ELR (cell line): ENCODE measurements at regions not wholly inside any gene's neighbourhood (a gene's known extent, or its start where the extent isn't known, plus 50 kb on each side); places are given as distances from the start of the nearest gene placed in this dataset.
"Not testable (repeated sequence)": the region's sequence is repeated elsewhere in the genome, so short reads cannot be mapped to it uniquely, and the experiment has no call there.

Experiments used
- DNase-seq: peaks from one replicate; pipeline ENCODE4 v3.0.0-alpha.2; 2015; ENCODE audit warnings: low read depth

DNA sequence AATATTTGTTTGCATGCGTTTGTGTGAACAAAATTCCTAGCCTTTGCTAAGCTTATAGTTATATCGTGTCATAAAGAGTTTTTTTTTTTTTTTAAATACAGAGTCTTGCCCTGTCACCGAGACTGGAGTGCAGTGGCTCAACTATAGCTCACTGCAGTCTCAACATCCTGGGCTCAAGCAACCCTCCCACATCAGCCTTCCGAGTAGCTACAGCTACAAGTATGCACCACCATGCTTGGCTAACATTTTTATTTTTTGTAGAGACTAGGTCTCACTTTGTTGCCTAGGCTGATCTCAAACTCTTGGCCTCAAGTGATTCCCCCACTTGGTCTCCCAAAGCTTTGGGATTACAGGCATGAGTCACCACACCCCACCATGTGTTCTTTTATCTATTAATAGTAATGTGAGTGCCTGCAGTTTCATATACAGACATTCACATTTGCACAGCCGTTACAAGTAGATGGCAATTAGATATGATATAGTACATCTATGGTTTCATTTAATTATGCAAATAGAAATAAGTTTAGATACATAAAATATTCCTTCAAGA, 848.6 kb downstream of the PDCD6IP start:
- no peak for DNase-seq

DNA sequence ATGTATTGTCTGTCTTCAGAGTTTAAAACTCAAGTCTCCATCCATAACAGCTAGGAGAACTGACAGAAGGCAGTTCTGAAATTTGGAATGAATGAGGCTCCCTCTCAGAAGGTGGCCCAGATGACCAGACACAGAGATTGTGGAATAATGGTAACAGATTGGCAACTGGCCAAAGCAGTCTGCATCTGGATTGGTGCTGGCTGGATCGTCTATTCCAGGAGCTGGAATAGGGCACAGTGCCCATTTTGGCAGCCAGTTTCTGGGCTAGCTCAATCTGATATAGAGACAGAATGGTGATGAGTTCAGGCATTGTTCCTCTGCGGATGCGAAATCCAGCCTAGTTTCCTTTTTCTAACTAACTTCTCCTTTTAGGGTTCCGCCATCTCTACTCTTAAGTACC, 851.7 kb downstream of the PDCD6IP start:
- no peak for DNase-seq

DNA sequence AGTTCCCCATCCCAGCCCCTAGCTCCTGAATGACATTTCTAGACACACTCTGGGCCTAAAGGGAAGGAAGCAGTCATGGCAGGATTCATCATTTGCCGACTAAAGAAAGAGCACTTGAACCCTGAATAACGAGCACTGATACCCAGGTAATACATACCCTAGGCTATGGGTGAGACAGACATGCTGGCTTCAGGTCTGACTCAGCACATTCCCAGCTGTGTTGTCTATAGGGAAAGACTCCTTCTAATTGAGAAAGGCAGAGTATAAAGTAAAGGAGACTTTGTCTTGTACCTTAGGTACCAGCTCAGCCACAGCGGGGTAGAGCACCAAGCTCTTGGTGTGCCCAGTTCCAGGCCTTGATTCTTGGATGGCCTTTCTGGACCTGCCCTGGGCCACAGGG, 870.5 kb downstream of the PDCD6IP start:
- DNase-seq, result no peak

DNA sequence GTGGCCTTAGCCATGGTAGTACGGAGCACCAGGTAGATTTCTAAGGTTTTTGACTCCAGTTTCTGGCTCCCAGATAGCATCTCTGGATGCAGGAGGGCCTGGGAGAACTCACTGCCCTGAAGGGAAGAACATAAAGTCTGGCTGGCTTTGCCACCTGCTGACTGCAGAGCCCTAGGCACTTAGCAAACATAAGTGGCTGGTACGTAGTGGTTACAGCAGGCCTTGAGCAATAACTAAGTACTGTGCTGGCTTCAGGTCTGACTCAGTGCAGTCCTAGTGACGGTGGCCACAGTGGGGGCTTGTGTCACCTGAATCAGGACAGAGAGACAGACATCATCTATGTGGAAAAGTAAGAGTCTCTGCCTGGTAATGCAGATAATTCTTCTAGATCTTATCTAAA, 871.1 kb downstream of the PDCD6IP start:
- no peak for DNase-seq

DNA sequence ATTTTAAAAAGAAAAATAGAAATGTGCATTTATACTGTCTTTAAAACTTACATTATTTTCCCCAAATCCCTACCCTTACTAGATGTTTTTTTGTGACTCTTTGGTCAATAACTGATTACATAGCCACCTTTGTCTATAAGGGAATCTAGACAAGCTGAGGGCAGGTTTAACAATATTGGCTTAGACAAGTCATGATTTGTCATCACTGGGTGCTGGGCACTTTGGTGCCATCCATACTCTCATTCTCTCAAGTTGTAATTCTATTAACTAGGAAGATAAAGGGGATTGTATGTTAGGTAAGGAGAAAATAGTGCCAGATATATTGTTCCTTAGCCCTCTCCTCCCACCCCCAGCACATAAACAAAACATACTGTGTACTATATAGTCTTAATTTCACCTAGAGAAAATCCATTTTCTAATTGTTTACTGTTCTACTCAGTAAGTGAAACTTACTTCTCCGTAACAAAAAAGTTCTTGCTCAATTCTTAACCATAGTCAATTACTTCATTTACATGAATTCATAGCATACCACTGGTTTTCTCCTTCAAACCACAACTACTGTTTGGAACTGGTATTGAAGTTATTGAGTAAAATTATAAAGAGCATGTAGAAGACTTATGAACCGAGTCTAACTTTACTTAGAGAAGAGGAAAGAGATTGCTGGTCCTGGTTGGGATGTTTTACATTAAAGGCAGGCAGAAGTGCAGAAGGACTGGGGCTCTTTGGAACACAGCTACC, 877.1 kb downstream of the PDCD6IP start:
- no peak for DNase-seq

DNA sequence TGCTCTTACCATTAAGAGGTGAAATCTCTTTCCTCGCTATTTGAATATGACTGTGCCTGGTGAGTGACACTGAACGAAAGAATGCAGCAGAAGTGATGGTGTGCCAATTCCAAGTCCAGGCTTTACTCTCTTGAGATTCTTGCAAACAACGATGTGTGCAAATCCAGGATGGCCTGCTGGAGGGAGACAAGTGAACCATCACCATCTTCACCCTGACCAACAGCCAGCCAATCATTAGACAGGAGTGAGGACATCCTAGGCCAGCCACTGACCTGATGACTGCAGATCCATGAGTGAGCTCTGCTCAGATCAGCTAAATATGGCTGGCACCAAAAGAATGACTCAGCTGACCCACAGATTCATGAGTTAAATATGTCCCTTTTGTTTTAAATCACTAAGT, 878.0 kb downstream of the PDCD6IP start:
- DNase-seq, result no peak

DNA sequence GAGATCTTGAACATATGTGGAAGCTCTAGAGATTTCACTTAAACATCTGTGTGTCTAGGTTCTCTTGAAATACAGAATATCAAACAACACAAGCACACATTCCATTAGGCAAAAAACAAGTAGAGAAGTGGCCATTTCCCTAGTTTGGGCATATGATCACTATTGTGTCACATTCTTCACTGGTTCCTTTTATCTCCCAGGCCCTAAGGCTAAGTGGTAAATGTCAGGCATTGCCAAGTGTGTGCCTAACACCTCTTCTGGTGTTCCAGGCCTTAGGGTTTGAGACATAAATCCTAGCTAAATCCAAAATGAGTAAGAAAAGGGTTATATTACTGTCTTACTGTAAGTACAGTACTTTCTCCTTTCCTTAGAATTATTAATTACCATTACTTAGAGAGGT, 880.1 kb downstream of the PDCD6IP start:
- DNase-seq, result no peak

DNA sequence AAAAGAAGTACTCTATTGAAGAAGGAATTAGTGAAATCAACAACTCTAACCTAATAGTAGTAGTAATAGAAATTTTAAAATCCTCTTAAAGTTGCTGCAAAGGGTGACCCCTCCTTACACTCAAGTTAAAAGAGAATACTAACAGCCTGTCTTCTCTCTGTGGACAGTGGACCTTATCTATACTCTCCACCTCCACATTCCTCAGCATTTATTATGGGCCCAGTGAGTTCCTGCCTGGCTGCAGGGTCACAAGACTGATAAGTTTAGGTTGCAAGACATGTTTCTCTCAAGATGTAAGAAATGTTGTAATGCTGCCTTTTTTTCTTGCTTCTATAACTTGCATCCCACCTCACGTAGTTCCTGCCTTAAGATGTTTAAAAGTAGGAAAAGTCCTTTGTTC, 880.6 kb downstream of the PDCD6IP start:
- not testable (repeated sequence) for DNase-seq

DNA sequence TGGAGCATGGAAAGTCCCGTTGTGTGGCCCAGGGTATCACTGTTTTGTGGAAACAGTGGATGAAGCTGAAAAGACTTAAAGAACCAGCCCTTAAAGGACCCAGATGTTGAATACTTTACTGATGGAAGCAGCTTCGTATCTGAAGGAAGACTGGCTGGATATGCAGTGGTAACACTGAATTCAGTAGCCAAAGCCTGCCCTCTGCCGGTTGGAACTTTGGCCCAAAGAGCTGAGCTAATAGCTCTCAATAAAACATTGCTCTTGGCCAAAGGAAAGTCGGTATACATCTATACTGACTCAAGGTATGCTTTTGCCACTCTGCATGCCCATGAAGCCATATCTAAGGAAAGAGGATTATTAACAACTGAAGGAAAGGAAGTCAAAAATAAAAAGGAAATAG, 885.4 kb downstream of the PDCD6IP start:
- DNase-seq, result peak; percentile 27

DNA sequence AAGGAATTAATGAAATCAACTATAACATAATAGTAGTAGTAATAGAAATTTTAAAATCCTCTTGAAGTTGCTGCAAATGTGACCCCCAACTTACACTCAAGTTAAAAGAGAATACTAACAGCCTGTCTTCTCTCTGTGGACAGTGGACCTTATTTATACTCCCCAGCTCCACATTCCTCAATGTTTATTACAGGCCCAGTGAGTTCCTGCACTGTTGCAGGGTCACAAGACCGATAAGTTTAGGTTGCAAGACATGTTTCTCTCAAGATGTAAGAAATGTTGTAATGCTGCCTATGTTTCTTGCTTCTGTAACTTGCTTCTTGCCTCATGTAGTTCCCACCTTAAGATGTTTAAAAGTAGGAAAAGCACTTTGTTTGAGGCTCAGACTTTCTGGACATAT, 888.1 kb downstream of the PDCD6IP start:
- no peak for DNase-seq

DNA sequence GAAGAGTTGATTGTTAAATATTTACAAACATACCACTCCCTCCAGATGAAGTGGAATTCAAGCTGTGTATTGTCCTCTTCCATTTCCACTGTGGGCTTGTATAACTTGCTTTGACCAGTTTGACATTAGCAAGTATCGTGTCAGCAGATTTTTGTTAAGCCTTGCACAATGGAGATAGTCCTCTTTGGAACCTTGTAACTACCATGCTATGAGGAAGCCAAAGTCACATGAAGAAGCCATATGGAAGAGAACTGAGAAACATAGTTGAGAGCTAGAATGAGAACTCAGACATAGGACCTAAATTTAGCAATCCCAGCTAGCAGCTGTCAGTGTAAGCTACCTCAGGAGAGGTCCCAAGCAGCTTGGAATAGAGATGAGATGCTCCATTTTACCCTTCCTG, 889.2 kb downstream of the PDCD6IP start:
- DNase-seq, result no peak

DNA sequence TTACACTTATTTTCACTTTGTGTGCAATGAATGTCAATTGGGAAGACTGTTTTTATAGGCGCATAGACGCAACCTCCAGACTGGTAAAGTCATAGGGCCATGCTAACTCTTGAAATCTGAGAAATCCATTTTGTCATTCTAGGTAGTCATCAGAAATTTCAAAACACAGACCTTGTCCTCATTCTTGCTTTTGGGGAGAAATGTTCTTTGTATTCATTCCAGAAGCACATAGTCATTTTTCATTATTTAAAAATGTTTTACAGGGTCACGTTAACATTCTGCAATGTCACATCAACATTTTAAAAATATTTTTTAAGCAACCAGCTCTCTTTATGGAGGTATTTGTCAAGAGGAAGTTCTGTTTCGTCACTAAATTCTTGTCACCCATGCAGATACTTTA, 898.4 kb downstream of the PDCD6IP start:
- DNase-seq, result no peak

DNA sequence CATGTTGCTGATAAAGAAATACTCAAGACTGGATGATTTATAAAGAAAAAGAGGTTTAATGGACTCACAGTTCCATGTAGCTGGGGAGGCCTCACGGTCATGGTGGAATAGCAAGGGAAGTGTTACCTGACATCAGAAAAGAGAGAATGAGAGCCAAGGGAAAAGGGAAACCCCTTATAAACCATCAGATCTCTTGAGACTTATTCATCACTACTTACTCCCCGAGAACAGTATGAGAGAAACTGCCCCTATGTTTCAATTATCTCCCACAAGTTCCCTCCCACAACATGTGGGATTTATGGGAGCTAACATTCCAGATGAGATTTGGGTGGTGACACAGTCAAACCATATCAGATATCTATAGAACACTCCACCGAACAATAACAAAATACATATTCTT, 904.6 kb downstream of the PDCD6IP start:
- no peak for DNase-seq

DNA sequence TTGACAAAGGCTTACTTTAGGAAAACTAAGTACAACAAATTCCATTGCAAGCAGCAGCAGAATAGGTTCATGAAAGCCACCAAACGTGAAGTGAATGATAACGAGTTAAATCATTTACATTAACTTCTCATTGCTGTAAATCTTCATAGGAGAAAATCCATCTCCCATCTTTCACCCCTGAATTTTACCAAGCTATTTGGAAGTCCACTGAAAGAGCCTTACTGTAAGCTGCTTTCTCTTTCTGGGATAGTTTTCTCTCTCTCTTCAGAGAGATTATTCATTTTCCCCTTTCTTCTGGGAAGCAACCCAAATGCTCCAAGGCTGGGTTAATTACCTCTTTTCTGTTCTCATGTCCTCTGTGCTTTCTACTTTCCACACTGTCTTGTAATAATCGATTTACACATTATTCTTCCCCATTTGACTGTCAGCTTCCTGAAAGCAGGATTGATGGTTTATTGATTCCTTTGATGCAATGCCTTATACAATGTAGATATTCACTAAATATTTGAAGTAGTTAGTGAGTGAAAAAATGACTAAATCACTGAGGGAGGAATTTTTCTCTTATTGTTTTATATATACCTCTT, 914.3 kb upstream of the ARPP21 start:
- no peak for DNase-seq

DNA sequence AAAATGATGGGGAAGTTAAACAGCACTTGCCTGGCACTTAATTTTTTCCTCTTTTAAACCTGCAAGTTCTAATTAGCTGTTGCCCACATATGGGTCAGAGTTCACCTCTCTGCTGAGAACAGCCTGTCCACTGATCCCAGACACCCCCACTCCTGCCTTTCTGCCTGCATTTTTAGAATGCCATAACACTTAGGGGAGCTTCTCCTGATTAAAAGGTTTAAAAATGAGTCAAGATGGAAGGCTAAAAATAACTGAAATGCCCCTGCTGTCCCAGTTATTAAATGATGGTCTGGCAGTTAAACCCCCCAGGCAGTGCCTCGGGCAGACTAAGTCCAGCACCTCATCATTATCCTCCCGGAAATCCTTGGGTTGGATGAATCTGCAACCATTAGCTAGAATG, 913.6 kb upstream of the ARPP21 start:
- DNase-seq, result no peak

DNA sequence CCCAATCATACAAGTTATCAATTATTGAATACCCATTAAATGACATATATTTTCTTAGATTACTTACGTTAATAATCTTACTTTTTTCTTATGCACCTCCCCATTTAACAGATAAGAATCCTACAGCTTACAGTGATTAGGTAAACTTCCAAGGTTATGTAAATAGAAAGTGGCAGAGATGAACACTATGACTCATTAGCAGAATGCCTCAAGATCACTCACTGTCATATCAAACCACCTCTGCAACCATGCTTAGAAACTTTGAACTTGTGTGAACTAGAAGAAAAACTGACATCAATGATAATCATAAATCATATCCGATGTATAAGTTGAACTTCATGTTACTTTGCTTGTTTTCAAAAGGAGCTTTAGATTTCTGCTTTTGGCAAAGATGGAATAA, 911.6 kb upstream of the ARPP21 start:
- no peak for DNase-seq

DNA sequence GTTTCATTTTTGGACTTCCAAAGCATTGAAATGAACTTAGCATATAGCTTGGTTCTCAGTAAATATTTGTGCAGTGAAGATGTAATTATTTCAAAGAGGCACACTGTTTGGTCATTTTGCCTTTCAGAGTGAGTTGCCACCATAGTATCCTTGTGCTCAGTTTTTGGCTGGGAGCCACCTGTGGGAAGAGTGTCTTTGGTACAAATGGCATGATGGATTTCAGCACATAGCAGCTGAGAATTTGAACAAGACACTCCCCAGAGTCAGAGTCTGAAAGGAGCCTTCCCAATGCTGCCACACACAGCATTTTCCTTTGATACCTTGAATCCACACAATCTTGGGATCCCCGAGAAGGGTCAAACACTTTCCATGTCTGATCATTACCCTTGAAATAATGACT, 897.2 kb upstream of the ARPP21 start:
- DNase-seq, result no peak

DNA sequence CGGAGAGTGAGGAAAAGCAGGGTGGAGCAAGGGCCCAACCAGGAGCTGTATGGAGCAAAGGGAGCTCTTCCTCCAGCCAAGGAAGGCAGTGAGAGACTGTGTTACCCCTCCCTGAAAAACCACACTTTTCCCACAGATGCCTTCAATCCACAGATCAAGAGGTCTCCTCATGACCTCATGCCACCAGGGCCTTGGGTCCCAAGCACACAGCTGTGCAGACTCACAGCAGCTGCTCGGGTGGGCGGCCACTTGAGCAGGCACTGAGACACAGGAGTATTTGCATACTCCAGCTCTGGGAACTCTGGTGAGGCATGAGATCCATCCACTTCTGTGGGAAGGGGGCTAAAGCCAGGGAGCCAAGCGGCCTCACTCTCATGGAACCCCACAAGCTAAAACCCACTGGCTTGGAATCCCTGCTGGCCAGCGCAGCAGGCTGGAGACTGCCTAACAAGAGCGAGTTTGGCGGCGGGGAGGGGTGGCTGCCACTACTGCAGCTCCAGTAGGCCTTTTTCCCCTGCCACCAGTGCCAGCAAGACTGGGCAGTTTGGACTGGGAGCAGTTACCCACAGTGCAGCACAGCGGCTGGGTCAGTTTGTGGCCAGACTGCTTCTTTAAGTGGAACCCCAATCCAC, 880.6 kb upstream of the ARPP21 start:
- DNase-seq, result no peak

DNA sequence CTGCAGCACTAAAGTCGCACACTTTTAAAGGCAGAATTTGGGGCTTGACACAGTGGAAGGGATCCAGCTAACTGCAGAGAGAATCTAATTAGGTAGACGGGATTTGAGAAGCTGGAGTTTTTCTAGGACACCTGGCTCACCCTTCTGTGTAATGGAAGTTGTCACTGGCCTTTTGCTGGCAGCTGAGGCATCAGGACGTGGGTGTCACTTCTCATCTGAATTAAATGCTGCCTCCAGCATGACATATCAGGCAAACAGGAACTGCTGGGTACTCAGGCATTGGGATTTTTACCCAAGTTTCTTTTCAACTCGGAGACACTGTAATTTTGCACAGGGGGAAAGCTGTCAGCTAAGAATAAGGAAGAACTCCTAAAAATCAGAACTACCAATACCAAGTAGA, 861.9 kb upstream of the ARPP21 start:
- DNase-seq, result no peak

DNA sequence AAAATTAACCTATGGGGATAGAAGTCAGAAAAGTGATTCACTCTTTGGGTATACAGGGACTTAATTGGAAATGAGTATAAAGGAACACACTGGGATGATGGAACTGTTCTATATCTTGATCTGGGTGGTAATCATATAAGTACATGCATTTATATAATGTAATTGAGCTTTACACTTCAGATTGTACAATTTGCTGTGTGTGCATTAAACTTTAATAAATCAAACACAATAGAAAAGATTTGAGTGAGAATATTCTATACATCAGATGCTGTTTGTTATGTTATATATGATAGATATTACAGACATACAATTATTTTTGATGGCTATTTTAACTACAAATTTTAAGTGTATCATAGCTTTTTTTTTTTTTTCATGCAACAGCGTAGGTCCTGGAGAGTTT, 860.2 kb upstream of the ARPP21 start:
- DNase-seq, result no peak

DNA sequence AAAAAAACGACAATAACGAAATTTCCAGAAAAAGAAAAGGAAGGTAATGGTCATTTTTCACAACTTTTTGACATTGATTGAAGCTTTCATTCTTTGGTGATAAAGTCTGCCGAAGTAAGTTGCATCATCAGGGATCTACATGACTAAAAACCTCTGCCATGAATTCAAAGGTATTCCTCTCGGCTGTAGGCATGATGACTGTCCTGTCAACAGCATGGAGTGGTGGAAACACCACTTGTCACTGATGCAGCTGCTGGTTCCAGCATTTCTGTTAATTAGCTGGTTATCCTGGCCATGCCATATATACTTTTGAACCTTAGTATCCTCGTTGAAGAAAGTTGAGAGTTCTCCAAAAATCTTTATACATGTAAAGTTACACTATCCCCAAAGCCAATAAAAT, 859.0 kb upstream of the ARPP21 start:
- DNase-seq, result no peak

DNA sequence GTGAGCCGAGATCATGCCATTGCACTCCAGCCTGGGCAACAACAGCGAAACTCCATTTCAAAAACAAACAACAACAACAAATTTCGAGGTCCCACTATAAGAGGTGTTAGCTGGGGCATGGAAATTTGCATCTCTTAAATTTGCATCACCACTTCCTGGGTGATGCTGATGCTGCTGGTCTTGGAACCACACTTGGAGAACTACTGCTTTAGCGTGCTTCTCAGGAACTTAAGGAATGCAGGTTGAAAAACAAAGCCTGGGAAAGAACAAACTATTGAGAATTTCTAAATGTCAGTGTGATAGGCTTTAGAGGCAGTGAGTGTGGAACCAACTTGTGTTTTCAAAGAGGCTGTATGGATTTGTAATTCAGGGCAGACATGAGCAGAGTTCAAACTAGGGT, 858.4 kb upstream of the ARPP21 start:
- DNase-seq, result no peak

DNA sequence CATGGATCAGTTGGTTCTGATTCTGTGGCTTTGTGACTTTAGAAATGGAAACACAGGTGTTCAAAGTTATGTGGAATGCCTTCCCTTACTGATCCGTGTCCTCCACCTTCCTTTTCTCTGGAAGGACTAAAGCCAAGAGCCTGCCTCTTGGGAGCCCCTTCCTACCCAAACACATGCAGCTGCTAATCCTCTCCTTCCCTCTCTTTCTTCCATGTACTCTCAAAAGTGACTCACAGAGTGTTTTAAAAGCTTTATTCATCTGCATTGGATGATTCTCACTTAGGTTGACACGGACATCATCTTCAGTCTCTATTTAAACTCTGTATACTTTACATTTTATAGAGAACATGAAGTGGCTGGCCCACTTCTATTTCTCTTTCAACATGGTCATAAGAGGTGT, 856.5 kb upstream of the ARPP21 start:
- DNase-seq, result no peak

DNA sequence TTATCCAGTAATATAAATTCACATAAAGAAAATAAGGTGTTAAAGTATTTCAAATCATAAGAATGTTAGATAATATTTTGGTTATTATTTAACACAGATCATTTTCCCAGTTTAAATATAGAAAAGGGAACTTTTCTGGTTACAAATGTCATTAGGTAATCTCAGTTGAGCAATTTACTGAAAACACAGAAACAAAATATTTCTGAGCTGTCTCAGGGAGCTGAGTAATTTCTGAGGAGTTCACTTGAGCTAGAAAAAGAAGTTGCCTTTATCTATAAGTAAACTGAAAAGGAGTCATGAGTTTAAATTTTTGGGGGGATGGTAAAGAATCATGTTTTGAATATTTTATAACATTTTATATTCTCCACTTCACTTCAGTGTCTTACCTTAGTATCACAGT, 855.4 kb upstream of the ARPP21 start:
- DNase-seq, result no peak
